ENCODE measurements at regions not wholly inside any gene's neighbourhood (a gene's known extent, or its start where the extent isn't known, plus 50 kb on each side); places are given as distances from the start of the nearest gene placed in this dataset.

DNA sequence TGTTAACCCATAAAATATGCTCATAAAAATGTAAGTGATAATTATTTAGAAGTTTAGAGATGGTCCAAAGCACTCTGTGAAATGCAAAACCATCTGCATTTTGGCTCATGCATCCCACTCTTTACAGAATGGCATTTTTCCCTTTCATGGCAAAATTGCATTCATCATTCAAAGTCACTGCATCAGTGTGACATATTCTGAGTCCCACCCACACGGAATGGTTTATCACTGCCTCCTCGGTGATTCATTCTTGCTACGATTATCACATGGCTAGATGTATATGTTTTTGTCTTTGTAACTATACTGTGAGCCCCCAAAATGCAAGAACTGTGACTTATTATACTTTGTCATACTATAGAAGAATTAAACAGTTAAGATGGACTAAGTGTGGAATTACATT is 293.0 kb downstream of the LRATD1 start (continued):
- TF ChIP-seq GLIS2 (tag by site-specific recombination; IDR thresholded peaks at IDR 0.05) (no peak), SALL2 (tag by site-specific recombination; IDR thresholded peaks at IDR 0.05; ENCODE audit: borderline replicate concordance) (no peak), ZNF146 (tag by site-specific recombination; IDR thresholded peaks at IDR 0.05) (no peak), MEIS1 (CRISPR knock-in tag; IDR thresholded peaks at IDR 0.05; ENCODE audit: borderline replicate concordance) (no peak)

- TF ChIP-seq, protein P1, sequence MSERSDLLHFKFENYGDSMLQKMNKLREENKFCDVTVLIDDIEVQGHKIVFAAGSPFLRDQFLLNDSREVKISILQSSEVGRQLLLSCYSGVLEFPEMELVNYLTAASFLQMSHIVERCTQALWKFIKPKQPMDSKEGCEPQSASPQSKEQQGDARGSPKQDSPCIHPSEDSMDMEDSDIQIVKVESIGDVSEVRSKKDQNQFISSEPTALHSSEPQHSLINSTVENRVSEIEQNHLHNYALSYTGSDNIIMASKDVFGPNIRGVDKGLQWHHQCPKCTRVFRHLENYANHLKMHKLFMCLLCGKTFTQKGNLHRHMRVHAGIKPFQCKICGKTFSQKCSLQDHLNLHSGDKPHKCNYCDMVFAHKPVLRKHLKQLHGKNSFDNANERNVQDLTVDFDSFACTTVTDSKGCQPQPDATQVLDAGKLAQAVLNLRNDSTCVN (tag by site-specific recombination; optimal IDR thresholded peaks at IDR 0.05) = no peak
- TF ChIP-seq ZNF544 (tag by site-specific recombination; IDR thresholded peaks at IDR 0.05) = no peak
- no peak for TF ChIP-seq EGR2 (tag by site-specific recombination; IDR thresholded peaks at IDR 0.05; ENCODE audit: low read depth)
- TF ChIP-seq ZBTB20 (tag by site-specific recombination; IDR thresholded peaks at IDR 0.05) = no peak
- no peak for TF ChIP-seq ZNF341 (tag by site-specific recombination; IDR thresholded peaks at IDR 0.05; ENCODE audit: low read depth)
- TF ChIP-seq ZSCAN30 (tag by site-specific recombination; IDR thresholded peaks at IDR 0.05) = no peak
- Histone ChIP-seq H3K9me3 (ENCODE audit: control insufficient read depth, insufficient read depth, low read depth, low read length) (no peaks in the 10 kb centered on the region), H3K27ac (ENCODE audit: extremely low read depth, low read depth, low read length) (no peak overlapping the region), H3K36me3 (ENCODE audit: control insufficient read depth in 2 of 2, insufficient read depth in 1 of 2, low read length in 2 of 2) (no peaks in the 10 kb centered on the region), H3K4me3 (ENCODE audit: low read depth, low read length) (no peak overlapping the region), H3K4me1 (ENCODE audit: control insufficient read depth, insufficient read depth, low read length) (no peaks in the 10 kb centered on the region)
- POLR2A ChIA-PET = no interaction called here
- CTCF ChIA-PET = no interaction called here
Observed at GRCh38 chr2:14927021-14927564, 294.6 kb downstream of the LRATD1 start.

- ChIA-PET POLR2A (no interaction called here), CTCF (no interaction called here)
- no peaks in the 10 kb centered on the region for H3K36me3 ChIP-seq (ENCODE audit: control insufficient read depth in 2 of 2, insufficient read depth in 1 of 2, low read length in 2 of 2)
- no peaks in the 10 kb centered on the region for H3K4me1 ChIP-seq (ENCODE audit: control insufficient read depth, insufficient read depth, low read length)
- H3K9me3 ChIP-seq (ENCODE audit: control insufficient read depth, insufficient read depth, low read depth, low read length) = no peaks in the 10 kb centered on the region
- H3K27ac ChIP-seq (ENCODE audit: extremely low read depth, low read depth, low read length) = no peak overlapping the region
- no peak overlapping the region for H3K4me3 ChIP-seq (ENCODE audit: low read depth, low read length)
- TF ChIP-seq TSHZ1 (tag by site-specific recombination; IDR thresholded peaks at IDR 0.05; ENCODE audit: borderline replicate concordance) = no peak
- TF ChIP-seq ZNF16 (tag by site-specific recombination; IDR thresholded peaks at IDR 0.05; ENCODE audit: low read depth) = no peak
- no peak for TF ChIP-seq ZSCAN23 (tag by site-specific recombination; IDR thresholded peaks at IDR 0.05)
Observed at GRCh38 chr2:14928056-14928455, 295.5 kb downstream of the LRATD1 start.

DNA sequence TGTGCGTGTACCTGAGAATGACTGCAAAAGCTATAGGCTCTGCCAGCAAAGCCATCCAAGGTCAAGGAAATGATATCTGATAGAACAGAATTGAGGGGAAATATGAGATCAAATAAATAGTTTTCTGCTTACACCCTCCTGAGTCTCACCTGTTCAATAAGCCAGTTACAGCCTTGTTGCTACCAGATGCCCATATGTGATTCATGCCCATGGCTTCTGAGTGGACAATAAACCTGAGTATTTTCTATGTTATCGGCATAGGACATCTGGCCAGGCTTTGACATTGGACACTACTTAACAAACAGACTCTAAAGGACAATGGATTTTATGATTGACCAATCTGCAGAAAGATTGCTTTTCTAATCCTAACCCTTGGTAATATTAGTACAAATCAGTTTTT is 297.9 kb downstream of the LRATD1 start:
- CTCF ChIA-PET = no interaction called here
- H3K9me3 ChIP-seq (ENCODE audit: control insufficient read depth, insufficient read depth, low read depth, low read length) = no peaks in the 10 kb centered on the region
- H3K4me1 ChIP-seq (ENCODE audit: control insufficient read depth, insufficient read depth, low read length) = no peaks in the 10 kb centered on the region
- no peaks in the 10 kb centered on the region for H3K36me3 ChIP-seq (ENCODE audit: control insufficient read depth in 2 of 2, insufficient read depth in 1 of 2, low read length in 2 of 2)
- POLR2A ChIA-PET = no interaction called here
- no peak overlapping the region for H3K27ac ChIP-seq (ENCODE audit: extremely low read depth, low read depth, low read length)
- H3K4me3 ChIP-seq (ENCODE audit: low read depth, low read length) = no peak overlapping the region
- TF ChIP-seq ZSCAN23 (tag by site-specific recombination; IDR thresholded peaks at IDR 0.05) = no peak
- TF ChIP-seq, protein P2, sequence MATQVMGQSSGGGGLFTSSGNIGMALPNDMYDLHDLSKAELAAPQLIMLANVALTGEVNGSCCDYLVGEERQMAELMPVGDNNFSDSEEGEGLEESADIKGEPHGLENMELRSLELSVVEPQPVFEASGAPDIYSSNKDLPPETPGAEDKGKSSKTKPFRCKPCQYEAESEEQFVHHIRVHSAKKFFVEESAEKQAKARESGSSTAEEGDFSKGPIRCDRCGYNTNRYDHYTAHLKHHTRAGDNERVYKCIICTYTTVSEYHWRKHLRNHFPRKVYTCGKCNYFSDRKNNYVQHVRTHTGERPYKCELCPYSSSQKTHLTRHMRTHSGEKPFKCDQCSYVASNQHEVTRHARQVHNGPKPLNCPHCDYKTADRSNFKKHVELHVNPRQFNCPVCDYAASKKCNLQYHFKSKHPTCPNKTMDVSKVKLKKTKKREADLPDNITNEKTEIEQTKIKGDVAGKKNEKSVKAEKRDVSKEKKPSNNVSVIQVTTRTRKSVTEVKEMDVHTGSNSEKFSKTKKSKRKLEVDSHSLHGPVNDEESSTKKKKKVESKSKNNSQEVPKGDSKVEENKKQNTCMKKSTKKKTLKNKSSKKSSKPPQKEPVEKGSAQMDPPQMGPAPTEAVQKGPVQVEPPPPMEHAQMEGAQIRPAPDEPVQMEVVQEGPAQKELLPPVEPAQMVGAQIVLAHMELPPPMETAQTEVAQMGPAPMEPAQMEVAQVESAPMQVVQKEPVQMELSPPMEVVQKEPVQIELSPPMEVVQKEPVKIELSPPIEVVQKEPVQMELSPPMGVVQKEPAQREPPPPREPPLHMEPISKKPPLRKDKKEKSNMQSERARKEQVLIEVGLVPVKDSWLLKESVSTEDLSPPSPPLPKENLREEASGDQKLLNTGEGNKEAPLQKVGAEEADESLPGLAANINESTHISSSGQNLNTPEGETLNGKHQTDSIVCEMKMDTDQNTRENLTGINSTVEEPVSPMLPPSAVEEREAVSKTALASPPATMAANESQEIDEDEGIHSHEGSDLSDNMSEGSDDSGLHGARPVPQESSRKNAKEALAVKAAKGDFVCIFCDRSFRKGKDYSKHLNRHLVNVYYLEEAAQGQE (tag by site-specific recombination; IDR thresholded peaks at IDR 0.05) = no peak
- no peak for TF ChIP-seq ZBTB20 (tag by site-specific recombination; IDR thresholded peaks at IDR 0.05)
- TF ChIP-seq ZFP69B (tag by site-specific recombination; IDR thresholded peaks at IDR 0.05) = no peak
- TF ChIP-seq EGR2 (tag by site-specific recombination; IDR thresholded peaks at IDR 0.05; ENCODE audit: low read depth) = no peak
- TF ChIP-seq SCRT2 (tag by site-specific recombination; IDR thresholded peaks at IDR 0.05) = no peak
- no peak for TF ChIP-seq ZNF211 (tag by site-specific recombination; IDR thresholded peaks at IDR 0.05; ENCODE audit: low read depth)
- TF ChIP-seq ZNF777 (tag by site-specific recombination; IDR thresholded peaks at IDR 0.05; ENCODE audit: borderline replicate concordance) = no peak

Measured in HEK293 (cell line).